Fibroblast of mammary gland (primary cell): ENCODE measurements at regions not wholly inside any gene's neighbourhood (a gene's known extent, or its start where the extent isn't known, plus 50 kb on each side); places are given as distances from the start of the nearest gene placed in this dataset.

Experiments used
- DNase-seq: peaks from one replicate; pipeline ENCODE4 v3.0.0-alpha.2; 2010; ENCODE audit warnings: low read depth
- H3K4me3 ChIP-seq: 2 replicates; pipeline ENCODE4 v1.5.1; 2011; ENCODE audit warnings: low read depth, mild to moderate bottlenecking, low read length, moderate library complexity; ENCODE audit not compliant: control insufficient read depth
- CTCF ChIP-seq: conservative IDR thresholded peaks from 2 replicates; pipeline ENCODE4 v1.5.1; 2011; ENCODE audit warnings: low read depth, low read length, inconsistent platforms; ENCODE audit not compliant: control insufficient read depth, insufficient read depth

DNA sequence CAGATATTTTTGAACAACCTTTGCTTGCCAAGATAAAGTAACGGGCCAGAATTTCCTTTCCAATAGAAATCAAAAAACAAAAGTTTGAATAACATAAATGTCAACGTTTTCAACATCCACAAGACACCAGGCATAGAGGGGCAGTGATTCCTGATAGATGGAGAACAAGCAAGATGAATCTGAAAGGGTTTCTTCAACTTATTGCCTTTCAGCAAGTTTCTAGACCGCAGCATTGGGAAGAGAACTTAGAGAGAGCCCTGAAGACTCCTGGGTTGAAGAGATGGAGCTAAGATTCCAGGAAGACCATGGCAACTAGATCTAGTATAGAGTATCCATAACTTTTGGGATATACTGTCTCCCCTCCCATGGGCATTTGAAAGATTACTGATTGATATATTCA is 751.4 kb upstream of the CTNND2 start:
- no peak for DNase-seq
- TF ChIP-seq CTCF = no peak
- no peak overlapping the region for H3K4me3 ChIP-seq

- DNase-seq = no peak
- no peak for TF ChIP-seq CTCF
- no peak overlapping the region for H3K4me3 ChIP-seq
These were observed 748.0 kb upstream of the CTNND2 start for GRCh38 chr5:12652201-12652600.

DNA sequence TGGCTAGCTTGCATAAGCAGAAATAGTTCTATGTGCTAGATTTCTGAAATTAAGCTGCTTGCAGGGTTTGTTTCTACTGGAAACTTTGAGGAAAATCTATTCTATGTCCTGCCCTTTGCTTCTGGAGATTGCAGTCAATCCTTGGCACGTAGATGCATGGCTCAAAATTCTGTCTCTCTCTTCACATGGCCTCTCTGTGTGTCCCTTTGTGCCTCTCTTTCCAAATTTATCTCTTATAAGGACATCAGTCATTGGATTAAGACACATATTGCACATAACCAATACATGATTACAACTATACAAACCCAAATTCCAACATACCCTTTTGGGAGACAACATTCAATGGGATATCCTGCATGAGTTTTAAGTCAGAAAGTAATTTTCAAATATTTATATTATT is 744.3 kb upstream of the CTNND2 start:
- DNase-seq = no peak
- H3K4me3 ChIP-seq = no peak overlapping the region
- no peak for TF ChIP-seq CTCF

GRCh38 chr5:12647613-12648012 is 743.4 kb upstream of the CTNND2 start:
- no peak for DNase-seq
- no peak overlapping the region for H3K4me3 ChIP-seq
- TF ChIP-seq CTCF = no peak

DNA sequence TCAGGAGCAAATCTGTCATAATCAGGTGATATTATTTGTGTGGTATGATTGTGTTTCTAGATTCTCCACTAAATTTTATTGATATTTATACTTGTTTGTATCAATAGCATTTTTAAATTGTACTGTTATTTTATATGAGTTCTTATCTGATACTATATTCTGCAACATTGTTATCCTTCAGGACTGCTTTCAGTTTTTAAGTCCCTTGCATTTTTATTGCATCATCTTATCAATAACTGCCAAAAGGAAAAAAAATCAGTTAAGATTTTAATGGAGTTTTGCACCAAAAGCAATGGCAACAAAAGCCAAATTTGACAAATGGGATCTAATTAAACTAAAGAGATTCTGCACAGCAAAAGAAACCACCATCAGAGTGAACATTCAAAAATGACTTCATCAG is 741.3 kb upstream of the CTNND2 start:
- DNase-seq = no peak
- H3K4me3 ChIP-seq = no peak overlapping the region
- TF ChIP-seq CTCF = no peak

- TF ChIP-seq CTCF = no peak
- no peak overlapping the region for H3K4me3 ChIP-seq
- DNase-seq = no peak
These were observed 732.0 kb upstream of the CTNND2 start for GRCh38 chr5:12636209-12636608.

- no peak overlapping the region for H3K4me3 ChIP-seq
- TF ChIP-seq CTCF = no peak
- no peak for DNase-seq
These were observed 722.3 kb upstream of the CTNND2 start for GRCh38 chr5:12626556-12626955.
